Central memory CD4-positive, alpha-beta T cell (primary cell): ENCODE measurements at regions not wholly inside any gene's neighbourhood (a gene's known extent, or its start where the extent isn't known, plus 50 kb on each side); places are given as distances from the start of the nearest gene placed in this dataset.

ENCODE experiments used
- DNase-seq: peaks from one replicate; pipeline ENCODE4 v3.0.0; 2022

DNA sequence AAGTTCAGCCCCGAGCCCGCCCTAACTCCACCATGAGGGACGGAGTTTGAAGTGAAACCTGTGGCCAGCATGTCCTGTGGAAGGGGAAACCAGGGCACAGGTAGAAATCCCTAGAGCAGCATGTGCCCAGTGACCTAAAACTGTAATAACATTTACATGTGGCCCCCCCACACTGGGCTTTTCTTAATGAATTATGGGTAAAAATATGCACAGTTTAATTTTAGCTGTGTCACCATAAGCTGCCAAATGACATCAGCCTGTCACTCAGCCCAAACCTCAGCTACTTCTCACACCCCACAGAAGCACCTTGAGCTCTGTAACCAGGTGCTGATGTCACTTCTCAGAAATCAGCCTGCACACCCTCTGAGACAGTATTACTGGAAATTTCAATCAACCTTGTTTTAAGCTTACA is 50.0 kb upstream of the SLC19A1 start:
- peak; percentile 80 for DNase-seq

DNA sequence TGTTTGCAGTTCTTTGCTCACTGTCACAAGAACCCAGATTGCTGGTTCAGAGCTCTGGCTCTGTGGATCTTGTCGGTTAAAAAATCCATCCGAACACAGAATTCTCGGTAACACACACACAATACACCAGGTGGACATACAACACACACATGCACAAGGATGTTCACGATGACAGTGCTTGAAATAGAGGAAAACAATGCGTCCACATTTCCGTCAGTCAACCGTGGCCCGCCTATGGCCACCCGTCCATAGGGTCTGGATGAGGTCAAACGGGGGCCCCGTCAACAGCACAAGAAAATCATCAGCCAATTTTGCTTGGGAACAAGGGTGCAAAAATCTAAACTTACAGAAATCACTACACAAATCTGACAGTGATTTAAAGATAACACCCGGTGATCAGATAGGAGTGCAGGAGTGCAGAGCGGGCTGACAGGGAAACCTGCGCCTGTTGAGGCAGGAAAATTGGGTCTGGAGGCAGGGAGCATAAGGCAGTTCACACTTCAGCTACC is 50.4 kb upstream of the SLC19A1 start:
- DNase-seq = no peak

DNA sequence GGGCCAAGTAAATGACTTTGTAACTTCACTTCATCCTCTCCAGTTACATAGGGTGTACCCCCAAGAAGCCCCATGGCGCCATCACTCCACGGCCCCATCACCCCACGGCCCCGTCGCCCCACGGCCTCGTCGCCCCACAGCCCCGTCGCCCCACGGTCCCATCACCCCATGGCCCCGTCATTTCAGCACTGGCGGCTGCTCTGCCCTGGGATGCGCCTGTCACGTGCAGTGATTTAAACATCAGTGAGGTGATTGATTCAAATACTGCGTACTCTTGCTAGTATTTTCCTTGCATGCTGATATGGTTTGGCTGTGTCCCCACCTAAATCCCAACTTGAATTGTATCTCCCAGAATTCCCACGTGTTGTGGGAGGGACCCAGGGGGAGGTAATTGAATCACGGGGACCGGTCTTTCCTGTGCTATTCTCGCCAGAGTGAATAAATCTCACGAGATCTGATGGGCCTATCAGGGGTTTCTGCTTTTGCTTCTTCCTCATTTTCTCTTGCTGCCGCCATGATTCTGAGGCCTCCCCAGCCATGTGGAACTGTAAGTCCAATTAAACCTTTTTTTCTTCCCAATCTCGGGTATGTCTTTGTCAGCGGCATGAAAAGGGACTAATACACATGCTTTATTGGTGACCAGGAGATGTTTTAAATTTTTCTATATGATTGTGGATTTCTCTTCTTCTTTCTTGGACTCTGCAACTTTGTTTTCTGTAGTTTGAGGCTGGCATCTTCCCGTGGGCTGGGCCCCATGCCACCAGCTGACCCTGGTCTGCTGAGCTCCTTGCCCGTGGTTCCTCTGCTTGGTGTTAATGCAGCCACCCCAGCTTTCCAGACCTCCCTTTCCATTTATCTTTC is 50.1 kb upstream of the PCBP3 start:
- DNase-seq = no peak
